ENCODE measurements at regions not wholly inside any gene's neighbourhood (a gene's known extent, or its start where the extent isn't known, plus 50 kb on each side); places are given as distances from the start of the nearest gene placed in this dataset.

DNA sequence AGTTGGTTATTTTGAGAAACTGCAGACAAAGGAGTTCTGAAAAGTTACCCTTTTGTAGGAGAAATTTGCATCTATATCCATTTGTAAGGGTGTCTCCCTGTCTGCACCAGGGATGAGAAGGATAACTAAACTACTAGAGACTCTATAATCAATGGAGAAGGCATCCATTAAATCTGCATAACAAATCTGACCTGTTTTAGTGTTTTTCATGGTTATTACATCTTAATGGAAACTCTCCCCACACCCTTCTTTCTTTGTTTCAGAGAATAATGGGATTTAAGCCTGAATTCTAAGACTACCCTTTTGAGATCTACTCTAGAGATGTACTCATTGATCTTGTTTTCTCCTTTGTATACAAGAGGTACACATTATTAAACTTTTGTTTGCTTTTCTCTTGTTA is 82.0 kb upstream of the DAZL start:
- Histone ChIP-seq H2BK20ac (ENCODE audit: low read depth, low read length) (no peak overlapping the region), H3K18ac (ENCODE audit: low read depth, low read length) (no peak overlapping the region), H3K27ac (ENCODE audit: insufficient read depth, low read length) (no peak overlapping the region), H3K4me3 (ENCODE audit: insufficient read depth, low read depth, low read length) (no peak overlapping the region), H4K91ac (ENCODE audit: insufficient read depth, low read depth, low read length) (no peak overlapping the region), H4K20me1 (ENCODE audit: insufficient read depth, low read length) (no peaks in the 10 kb centered on the region), H3K9me1 (ENCODE audit: insufficient read depth, low read length) (no peaks in the 10 kb centered on the region), H2BK120ac (ENCODE audit: low read depth, low read length) (no peak overlapping the region), H3K36me3 (ENCODE audit: control insufficient read depth, insufficient read depth, low read length) (no peaks in the 10 kb centered on the region), H3K27me3 (ENCODE audit: control insufficient read depth, insufficient read depth, low read length) (no peaks in the 10 kb centered on the region), H3K14ac (replicated peaks; ENCODE audit: low read depth, low read length) (no peak overlapping the region), H3K79me1 (ENCODE audit: low read depth in 1 of 2, low read length in 2 of 2) (no peaks in the 10 kb centered on the region), H3K9me3 (ENCODE audit: control insufficient read depth, insufficient read depth, low read length) (no peaks in the 10 kb centered on the region), H3K56ac (ENCODE audit: extremely low read depth, insufficient read depth, low read length) (no peak overlapping the region), H3K4ac (ENCODE audit: low read depth, low read length) (no peak overlapping the region), H3K4me1 (ENCODE audit: control insufficient read depth, insufficient read depth, low read length) (no peaks in the 10 kb centered on the region), H2BK15ac (ENCODE audit: low read depth, low read length) (no peak overlapping the region), H4K8ac (ENCODE audit: low read depth in 2 of 2, low read length in 2 of 2) (no peak overlapping the region), H3K9ac (ENCODE audit: low read depth, low read length) (no peak overlapping the region), H4K5ac (ENCODE audit: low read depth, low read length) (no peak overlapping the region), H2AK9ac (replicated peaks; ENCODE audit: low read depth, low read length, poor library complexity) (no peak overlapping the region), H3K23ac (ENCODE audit: low read depth, low read length) (no peak overlapping the region), H3K4me2 (ENCODE audit: low read depth, low read length) (no peak overlapping the region), H2BK5ac (ENCODE audit: low read depth, low read length, poor library complexity, severe bottlenecking) (no peak overlapping the region), H2AK5ac (ENCODE audit: low read depth, low read length) (no peak overlapping the region), H2AFZ (replicated peaks; ENCODE audit: low read length, poor library complexity) (no peak overlapping the region)
- intact Hi-C loops (cut with micrococcal nuclease) (no loop called here), in situ Hi-C loops (cut with MboI; ENCODE audit: low sequenced_read_pairs) (no loop called here), dilution Hi-C loops (cut with HindIII; ENCODE audit: low sequenced_read_pairs, unreplicated experiment) (no loop called here)
- POLR2A ChIA-PET (ENCODE audit: unreplicated experiment), result interaction anchor here (1.1 kb wide), 1 partner anchor 14 kb away, joined by 4 read pairs; no protein-coding TSS in a partner anchor
- no peak for DNase-seq
- no peak for ATAC-seq (ENCODE audit: low read depth)
- BruUV-seq (replicated peaks), result no TSS peak
- no peak for TF ChIP-seq CHD1 (IDR thresholded peaks at IDR 0.05; ENCODE audit: low read depth, low read length)
- TF ChIP-seq MAFK (IDR thresholded peaks at IDR 0.05; ENCODE audit: low read depth, low read length), result no peak
- no peak for TF ChIP-seq RAD21 (IDR thresholded peaks at IDR 0.05; ENCODE audit: low read length)
- TF ChIP-seq CEBPB (IDR thresholded peaks at IDR 0.05; ENCODE audit: low read depth, low read length), result no peak
- no peak for TF ChIP-seq MAZ (IDR thresholded peaks at IDR 0.05; ENCODE audit: borderline replicate concordance, low read depth, low read length)
- TF ChIP-seq, protein P1, sequence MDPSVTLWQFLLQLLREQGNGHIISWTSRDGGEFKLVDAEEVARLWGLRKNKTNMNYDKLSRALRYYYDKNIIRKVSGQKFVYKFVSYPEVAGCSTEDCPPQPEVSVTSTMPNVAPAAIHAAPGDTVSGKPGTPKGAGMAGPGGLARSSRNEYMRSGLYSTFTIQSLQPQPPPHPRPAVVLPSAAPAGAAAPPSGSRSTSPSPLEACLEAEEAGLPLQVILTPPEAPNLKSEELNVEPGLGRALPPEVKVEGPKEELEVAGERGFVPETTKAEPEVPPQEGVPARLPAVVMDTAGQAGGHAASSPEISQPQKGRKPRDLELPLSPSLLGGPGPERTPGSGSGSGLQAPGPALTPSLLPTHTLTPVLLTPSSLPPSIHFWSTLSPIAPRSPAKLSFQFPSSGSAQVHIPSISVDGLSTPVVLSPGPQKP (IDR thresholded peaks at IDR 0.05; ENCODE audit: borderline replicate concordance, low read depth, low read length), result no peak
- TF ChIP-seq, protein P2, sequence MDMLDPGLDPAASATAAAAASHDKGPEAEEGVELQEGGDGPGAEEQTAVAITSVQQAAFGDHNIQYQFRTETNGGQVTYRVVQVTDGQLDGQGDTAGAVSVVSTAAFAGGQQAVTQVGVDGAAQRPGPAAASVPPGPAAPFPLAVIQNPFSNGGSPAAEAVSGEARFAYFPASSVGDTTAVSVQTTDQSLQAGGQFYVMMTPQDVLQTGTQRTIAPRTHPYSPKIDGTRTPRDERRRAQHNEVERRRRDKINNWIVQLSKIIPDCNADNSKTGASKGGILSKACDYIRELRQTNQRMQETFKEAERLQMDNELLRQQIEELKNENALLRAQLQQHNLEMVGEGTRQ (IDR thresholded peaks at IDR 0.05; ENCODE audit: low read depth, low read length), result no peak
- no peak for TF ChIP-seq RCOR1 (IDR thresholded peaks at IDR 0.05; ENCODE audit: insufficient replicate concordance, low read length)
- no peak for TF ChIP-seq FOS (IDR thresholded peaks at IDR 0.05; ENCODE audit: low read depth, low read length)
- no peak for TF ChIP-seq NFE2L2 (IDR thresholded peaks at IDR 0.05; ENCODE audit: low read depth, low read length)
- TF ChIP-seq SMC3 (IDR thresholded peaks at IDR 0.05; ENCODE audit: low read depth, low read length), result no peak
- TF ChIP-seq, protein P3, sequence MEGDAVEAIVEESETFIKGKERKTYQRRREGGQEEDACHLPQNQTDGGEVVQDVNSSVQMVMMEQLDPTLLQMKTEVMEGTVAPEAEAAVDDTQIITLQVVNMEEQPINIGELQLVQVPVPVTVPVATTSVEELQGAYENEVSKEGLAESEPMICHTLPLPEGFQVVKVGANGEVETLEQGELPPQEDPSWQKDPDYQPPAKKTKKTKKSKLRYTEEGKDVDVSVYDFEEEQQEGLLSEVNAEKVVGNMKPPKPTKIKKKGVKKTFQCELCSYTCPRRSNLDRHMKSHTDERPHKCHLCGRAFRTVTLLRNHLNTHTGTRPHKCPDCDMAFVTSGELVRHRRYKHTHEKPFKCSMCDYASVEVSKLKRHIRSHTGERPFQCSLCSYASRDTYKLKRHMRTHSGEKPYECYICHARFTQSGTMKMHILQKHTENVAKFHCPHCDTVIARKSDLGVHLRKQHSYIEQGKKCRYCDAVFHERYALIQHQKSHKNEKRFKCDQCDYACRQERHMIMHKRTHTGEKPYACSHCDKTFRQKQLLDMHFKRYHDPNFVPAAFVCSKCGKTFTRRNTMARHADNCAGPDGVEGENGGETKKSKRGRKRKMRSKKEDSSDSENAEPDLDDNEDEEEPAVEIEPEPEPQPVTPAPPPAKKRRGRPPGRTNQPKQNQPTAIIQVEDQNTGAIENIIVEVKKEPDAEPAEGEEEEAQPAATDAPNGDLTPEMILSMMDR (conservative IDR thresholded peaks at IDR 0.05; ENCODE audit: low read depth, low read length), result no peak
- no peak for TF ChIP-seq POLR2A (IDR thresholded peaks at IDR 0.05; ENCODE audit: low read depth, low read length)
- no peak for TF ChIP-seq BHLHE40 (IDR thresholded peaks at IDR 0.05; ENCODE audit: low read depth, low read length)
- no peak for TF ChIP-seq MXI1 (IDR thresholded peaks at IDR 0.05; ENCODE audit: borderline replicate concordance, low read depth, low read length)
- TF ChIP-seq RFX5 (IDR thresholded peaks at IDR 0.05; ENCODE audit: low read depth, low read length), result no peak
- CTCF ChIA-PET, result no interaction called here

Measured in IMR-90 (cell line).